Effector memory CD4-positive, alpha-beta T cell (primary cell): ENCODE measurements at regions not wholly inside any gene's neighbourhood (a gene's known extent, or its start where the extent isn't known, plus 50 kb on each side); places are given as distances from the start of the nearest gene placed in this dataset.
"Not testable (repeated sequence)": the region's sequence is repeated elsewhere in the genome, so short reads cannot be mapped to it uniquely, and the experiment has no call there.

Experiments used
- DNase-seq, 3 donors: peaks; one replicate each; pipeline ENCODE4 v3.0.0-alpha.2; 2020
- H3K27ac ChIP-seq: 2 replicates; pipeline ENCODE4 v1.7.0; 2013; ENCODE audit warnings: mild to moderate bottlenecking, low read length, moderate library complexity; ENCODE audit not compliant: insufficient read depth, poor library complexity, severe bottlenecking
- H3K27me3 ChIP-seq: replicated peaks from 2 replicates; pipeline ENCODE4 v1.7.0; 2013; ENCODE audit warnings: mild to moderate bottlenecking, low read length; ENCODE audit not compliant: insufficient read depth, control insufficient read depth, poor library complexity, severe bottlenecking
- H3K36me3 ChIP-seq: 2 replicates; pipeline ENCODE4 v1.7.0; 2013; ENCODE audit warnings: mild to moderate bottlenecking, low read length, moderate library complexity; ENCODE audit not compliant: control insufficient read depth, insufficient read depth
- H3K4me1 ChIP-seq: 2 replicates; pipeline ENCODE4 v1.7.0; 2013; ENCODE audit warnings: low read length, mild to moderate bottlenecking; ENCODE audit not compliant: control insufficient read depth, insufficient read depth, poor library complexity, severe bottlenecking
- H3K4me3 ChIP-seq: 2 replicates; pipeline ENCODE4 v1.7.0; 2013; ENCODE audit warnings: low read length, low read depth, mild to moderate bottlenecking; ENCODE audit not compliant: insufficient read depth, poor library complexity, severe bottlenecking
- H3K9me3 ChIP-seq: 2 replicates; pipeline ENCODE4 v1.7.0; 2013; ENCODE audit warnings: mild to moderate bottlenecking, low read length, moderate library complexity; ENCODE audit not compliant: control insufficient read depth

GRCh38 chr11:134496058-134496457 lies 84.0 kb upstream of the B3GAT1 start:
- H3K36me3 ChIP-seq, H3K27me3 ChIP-seq, DNase-seq, H3K4me3 ChIP-seq, H3K27ac ChIP-seq, H3K4me1 ChIP-seq, H3K9me3 ChIP-seq: not testable (repeated sequence)

DNA sequence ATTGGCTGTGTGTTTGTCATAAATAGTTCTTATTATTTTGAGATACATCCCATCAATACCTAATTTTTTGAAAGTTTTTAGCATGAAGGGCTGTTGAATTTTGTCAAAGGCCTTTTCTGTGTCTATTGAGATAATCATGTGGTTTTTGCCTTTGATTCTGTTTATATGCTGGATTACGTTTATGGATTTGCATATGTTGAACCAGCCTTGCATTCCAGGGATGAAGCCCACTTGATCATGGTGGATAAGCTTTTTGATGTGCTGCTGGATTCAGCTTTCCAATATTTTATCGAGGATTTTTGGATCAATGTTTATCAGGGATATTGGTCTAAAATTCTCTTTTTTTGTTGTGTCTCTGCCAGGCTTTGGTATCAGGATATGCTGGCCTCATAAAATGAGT lies 82.4 kb upstream of the B3GAT1 start:
- DNase-seq, H3K36me3 ChIP-seq, H3K27ac ChIP-seq, H3K4me3 ChIP-seq, H3K27me3 ChIP-seq, H3K9me3 ChIP-seq, H3K4me1 ChIP-seq: not testable (repeated sequence)

DNA sequence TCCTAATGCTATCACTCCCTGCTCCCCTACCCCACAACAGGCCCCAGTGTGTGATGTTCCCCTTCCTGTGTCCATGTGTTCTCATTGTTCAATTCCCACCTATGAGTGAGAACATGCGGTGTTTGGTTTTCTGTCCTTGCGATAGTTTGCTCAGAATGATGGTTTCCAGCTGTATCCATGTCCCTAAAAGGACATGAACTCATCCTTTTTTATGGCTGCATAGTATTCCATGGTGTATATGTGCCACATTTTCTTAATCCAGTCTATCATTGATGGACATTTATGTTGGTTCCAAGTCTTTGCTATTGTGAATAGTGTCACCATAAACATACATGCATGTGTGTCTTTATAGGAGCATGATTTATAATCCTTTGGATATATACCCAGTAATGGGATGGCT lies 80.4 kb upstream of the B3GAT1 start:
- not testable (repeated sequence) for H3K4me3 ChIP-seq, H3K36me3 ChIP-seq, H3K4me1 ChIP-seq, H3K9me3 ChIP-seq, H3K27ac ChIP-seq, H3K27me3 ChIP-seq, DNase-seq

GRCh38 chr11:134489728-134490127 lies 77.7 kb upstream of the B3GAT1 start:
- H3K27ac ChIP-seq, result no peak overlapping the region
- no peaks in the 10 kb centered on the region for H3K9me3 ChIP-seq
- H3K4me1 ChIP-seq, result no peaks in the 10 kb centered on the region
- no peaks in the 10 kb centered on the region for H3K27me3 ChIP-seq
- no peak overlapping the region for H3K4me3 ChIP-seq
- no peak for DNase-seq
- H3K36me3 ChIP-seq, result no peaks in the 10 kb centered on the region

GRCh38 chr11:134488913-134489312 lies 76.9 kb upstream of the B3GAT1 start:
- Histone ChIP-seq H3K4me3 (no peak overlapping the region), H3K27me3 (no peaks in the 10 kb centered on the region), H3K4me1 (no peaks in the 10 kb centered on the region), H3K36me3 (no peaks in the 10 kb centered on the region), H3K27ac (no peak overlapping the region), H3K9me3 (no peaks in the 10 kb centered on the region)
- DNase-seq, result no peak

DNA sequence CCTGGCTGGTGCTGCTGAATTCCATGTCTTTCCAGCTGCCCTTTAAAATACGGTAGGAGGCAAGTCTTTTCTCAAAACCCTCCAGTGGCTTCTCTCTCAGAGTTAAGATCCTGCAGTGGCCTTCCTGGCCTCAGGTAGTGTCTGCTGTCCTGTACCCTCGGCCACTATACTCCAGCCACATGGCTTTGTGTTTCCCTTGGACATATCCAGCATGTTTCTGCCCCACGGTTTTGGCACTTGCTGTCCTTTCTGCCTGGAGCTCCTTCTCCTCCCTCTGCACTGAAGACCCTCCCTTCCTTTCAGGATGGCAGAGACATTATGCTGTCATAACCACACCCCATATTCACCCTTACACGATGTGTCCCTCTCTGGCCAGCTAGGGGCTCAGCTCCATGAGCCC lies 76.5 kb upstream of the B3GAT1 start:
- no peak for DNase-seq
- Histone ChIP-seq H3K36me3 (no peaks in the 10 kb centered on the region), H3K4me1 (no peaks in the 10 kb centered on the region), H3K27me3 (no peaks in the 10 kb centered on the region), H3K4me3 (no peak overlapping the region), H3K27ac (no peak overlapping the region), H3K9me3 (no peaks in the 10 kb centered on the region)

- DNase-seq, result no peak
- H3K4me3 ChIP-seq, result no peak overlapping the region
- H3K4me1 ChIP-seq, result no peaks in the 10 kb centered on the region
- H3K27me3 ChIP-seq, result no peaks in the 10 kb centered on the region
- no peaks in the 10 kb centered on the region for H3K36me3 ChIP-seq
- H3K9me3 ChIP-seq, result no peaks in the 10 kb centered on the region
- H3K27ac ChIP-seq, result no peak overlapping the region
Observed at GRCh38 chr11:134487696-134488095, 75.7 kb upstream of the B3GAT1 start.

- H3K27ac ChIP-seq, result no peak overlapping the region
- no peak overlapping the region for H3K4me3 ChIP-seq
- DNase-seq, result no peak
- no peaks in the 10 kb centered on the region for H3K27me3 ChIP-seq
- no peaks in the 10 kb centered on the region for H3K9me3 ChIP-seq
- no peaks in the 10 kb centered on the region for H3K4me1 ChIP-seq
- no peaks in the 10 kb centered on the region for H3K36me3 ChIP-seq
Observed at GRCh38 chr11:134486704-134487103, 74.7 kb upstream of the B3GAT1 start.

DNA sequence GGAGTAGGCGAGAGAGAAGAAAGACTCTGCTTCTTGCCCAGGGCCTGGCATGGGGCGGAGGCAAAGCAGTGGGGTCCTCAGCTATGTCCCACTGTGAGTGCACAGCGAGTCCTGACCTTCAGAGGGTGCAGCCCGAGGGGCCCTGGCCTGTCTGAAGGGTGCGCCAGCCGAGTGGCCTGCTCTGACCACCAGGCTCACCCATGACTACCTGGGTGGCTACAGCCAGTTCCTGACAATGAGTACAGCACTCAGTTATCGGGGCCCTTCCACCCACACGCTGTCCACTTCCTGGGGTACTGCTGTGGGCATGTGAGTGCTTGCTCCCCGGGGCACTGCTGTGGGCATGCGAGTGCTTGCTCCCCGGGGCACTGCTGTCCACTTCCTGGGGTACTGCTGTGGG lies 74.1 kb upstream of the B3GAT1 start:
- no peak for DNase-seq
- H3K36me3 ChIP-seq, result no peaks in the 10 kb centered on the region
- no peaks in the 10 kb centered on the region for H3K4me1 ChIP-seq
- H3K4me3 ChIP-seq, result no peak overlapping the region
- no peaks in the 10 kb centered on the region for H3K9me3 ChIP-seq
- H3K27ac ChIP-seq, result no peak overlapping the region
- H3K27me3 ChIP-seq, result no peaks in the 10 kb centered on the region

- no peak for DNase-seq
- Histone ChIP-seq H3K36me3 (no peaks in the 10 kb centered on the region), H3K27me3 (no peaks in the 10 kb centered on the region), H3K27ac (no peak overlapping the region), H3K4me1 (no peaks in the 10 kb centered on the region), H3K9me3 (no peaks in the 10 kb centered on the region), H3K4me3 (no peak overlapping the region)
Observed at GRCh38 chr11:134485316-134485715, 73.3 kb upstream of the B3GAT1 start.

DNA sequence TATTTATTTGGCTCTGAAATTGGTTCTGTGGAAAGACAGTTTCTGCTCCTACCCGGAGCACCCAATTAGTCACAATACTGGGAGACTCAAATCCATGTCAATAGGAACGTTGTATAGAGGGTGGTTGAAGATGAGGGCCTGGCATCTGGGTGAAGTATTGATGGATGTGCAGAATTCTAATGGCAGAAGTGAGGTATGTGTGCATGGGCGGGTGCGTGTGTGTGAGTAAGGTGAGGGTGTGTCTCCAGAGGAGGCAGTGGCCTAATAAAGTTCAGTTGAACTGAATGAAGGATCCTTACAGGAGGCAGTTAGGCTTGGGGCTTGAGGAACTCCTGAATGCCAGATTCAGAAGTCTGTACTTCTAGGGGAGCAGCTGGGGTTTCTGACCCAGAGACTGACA lies 71.8 kb upstream of the B3GAT1 start:
- Histone ChIP-seq H3K36me3 (no peaks in the 10 kb centered on the region), H3K4me1 (no peaks in the 10 kb centered on the region), H3K4me3 (no peak overlapping the region), H3K27ac (no peak overlapping the region), H3K9me3 (no peaks in the 10 kb centered on the region), H3K27me3 (no peaks in the 10 kb centered on the region)
- DNase-seq, result no peak
